ENCODE measurements at regions not wholly inside any gene's neighbourhood (a gene's known extent, or its start where the extent isn't known, plus 50 kb on each side); places are given as distances from the start of the nearest gene placed in this dataset.
"Not testable (repeated sequence)": the region's sequence is repeated elsewhere in the genome, so short reads cannot be mapped to it uniquely, and the experiment has no call there.

GRCh38 chr13:33340631-33341030 lies 55.1 kb upstream of the STARD13 start:
- DNase-seq: no peak

- peak; percentile 42 for DNase-seq
Measured at GRCh38 chr13:33341861-33342452, 56.4 kb upstream of the STARD13 start.

GRCh38 chr13:33345842-33346241 lies 60.3 kb upstream of the STARD13 start:
- DNase-seq: no peak

- no peak for DNase-seq
Measured at GRCh38 chr13:33347861-33348260, 62.3 kb upstream of the STARD13 start.

DNA sequence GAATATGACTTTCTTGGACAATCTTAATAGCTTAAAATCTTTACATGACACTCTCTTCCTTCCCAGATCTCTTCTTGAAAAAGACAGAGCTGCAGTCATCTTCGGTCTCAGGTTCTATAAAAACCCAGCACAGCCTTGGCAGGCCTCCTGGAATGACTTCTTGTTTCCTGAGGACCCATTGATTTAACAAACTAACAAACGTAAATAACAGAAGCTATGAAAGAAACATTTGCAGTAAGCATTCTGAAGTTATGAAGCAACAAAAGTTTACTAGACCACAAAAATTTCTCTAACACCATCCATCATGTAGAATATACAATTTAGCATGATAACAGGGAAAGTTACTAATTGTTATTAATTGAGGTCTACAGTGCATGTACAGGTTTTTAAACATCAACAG lies 62.8 kb upstream of the STARD13 start:
- DNase-seq: no peak

- no peak for DNase-seq
Measured at GRCh38 chr13:33349288-33349985, 63.9 kb upstream of the STARD13 start.

- no peak for DNase-seq
Measured at GRCh38 chr13:33349986-33350826, 64.7 kb upstream of the STARD13 start.

- no peak for DNase-seq
Measured at GRCh38 chr13:33351319-33351718, 65.8 kb upstream of the STARD13 start.

- no peak for DNase-seq
Measured at GRCh38 chr13:33352041-33352440, 66.5 kb upstream of the STARD13 start.

GRCh38 chr13:33352526-33352925 lies 67.0 kb upstream of the STARD13 start:
- no peak for DNase-seq

DNA sequence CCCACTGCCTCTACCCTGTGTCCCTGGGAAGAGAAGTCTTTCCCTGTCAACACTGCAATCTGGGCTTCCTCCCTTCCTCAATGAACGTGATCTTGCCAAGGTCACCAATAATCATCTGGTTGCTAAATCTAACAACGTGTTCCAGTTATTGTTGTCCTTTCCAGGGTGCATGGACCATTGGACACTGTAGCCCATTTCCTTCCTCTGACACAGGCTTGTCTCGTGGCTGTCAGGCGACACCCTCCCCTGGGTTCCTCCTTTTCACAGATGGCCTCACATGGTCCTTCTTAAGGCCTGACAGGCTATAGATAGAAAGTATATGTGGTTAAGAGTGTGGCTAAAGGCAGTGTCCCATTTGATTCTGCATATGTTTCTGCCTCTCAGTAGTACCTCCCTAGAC lies 67.7 kb upstream of the STARD13 start:
- no peak for DNase-seq

DNA sequence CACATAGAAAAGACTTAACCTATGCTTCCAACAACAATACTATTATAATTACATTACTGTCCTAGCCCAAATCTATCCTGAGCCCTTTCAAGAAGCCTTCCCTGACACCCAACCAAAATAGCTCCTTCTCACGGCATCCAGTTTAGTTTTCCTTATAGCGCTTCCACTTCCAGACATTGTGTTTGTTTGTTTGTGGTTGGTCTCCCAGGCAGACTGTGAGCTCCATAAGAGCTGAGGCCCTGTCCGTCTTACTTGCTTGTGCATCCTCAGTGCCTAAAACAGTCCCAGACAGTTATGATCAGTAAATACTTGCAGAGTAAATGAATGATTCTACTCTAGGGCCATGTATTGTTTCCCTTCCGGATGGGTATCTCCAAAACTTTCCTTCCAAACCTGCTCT lies 68.1 kb upstream of the STARD13 start:
- DNase-seq: no peak

DNA sequence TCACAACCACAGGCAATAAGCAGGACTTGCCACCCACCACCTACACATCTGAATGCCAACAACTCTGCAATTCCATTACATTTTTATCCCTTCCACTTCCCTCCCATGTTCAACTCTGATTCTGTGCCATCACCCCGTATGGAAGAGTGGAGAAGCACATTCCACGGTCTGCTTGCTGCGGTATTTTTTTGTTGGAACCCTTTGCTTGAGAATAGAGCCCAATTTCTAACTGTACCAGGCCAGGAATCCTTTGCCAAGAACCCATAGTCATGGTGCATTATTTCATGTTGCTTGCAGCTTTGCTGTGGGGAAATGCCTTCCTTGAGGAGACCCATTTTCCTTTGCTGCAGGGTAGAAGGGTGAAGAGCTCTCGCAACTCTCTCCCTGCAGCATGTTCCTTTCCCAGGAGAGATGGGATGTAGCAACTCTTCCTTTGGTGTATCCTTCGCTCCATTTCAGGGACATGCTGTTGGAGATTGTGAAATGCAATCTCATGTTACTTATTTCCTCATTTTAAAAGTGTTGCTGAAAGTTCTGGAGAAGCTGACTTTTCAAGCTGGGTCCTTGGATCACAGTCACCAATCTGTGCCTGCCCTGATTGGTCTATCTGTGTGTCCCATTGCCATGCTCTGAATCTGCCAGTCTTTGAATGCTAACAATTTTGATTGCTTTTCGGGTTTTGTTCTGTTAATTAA lies 69.8 kb upstream of the STARD13 start:
- no peak for DNase-seq

DNA sequence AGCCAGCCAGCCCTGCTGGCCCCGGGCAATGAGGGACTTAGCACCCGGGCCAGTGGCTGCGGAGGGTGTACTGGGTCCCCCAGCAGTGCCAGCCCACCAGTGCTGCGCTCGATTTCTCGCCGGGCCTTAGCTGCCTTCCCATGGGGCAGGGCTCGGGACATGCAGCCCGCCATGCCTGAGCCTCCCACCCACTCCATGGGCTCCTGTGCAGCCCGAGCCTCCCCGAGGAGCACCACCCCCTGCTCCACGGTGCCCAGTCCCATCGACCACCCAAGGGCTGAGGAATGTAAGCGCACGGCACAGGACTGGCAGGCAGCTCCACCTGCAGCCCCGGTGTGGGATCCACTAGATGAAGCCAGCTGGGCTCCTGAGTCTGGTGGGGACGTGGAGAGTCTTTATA lies 72.5 kb upstream of the STARD13 start:
- not testable (repeated sequence) for DNase-seq

- no peak for DNase-seq
Measured at GRCh38 chr13:33362986-33363727, 77.6 kb upstream of the STARD13 start.

- no peak for DNase-seq
Measured at GRCh38 chr13:33364192-33364591, 78.6 kb upstream of the STARD13 start.

- DNase-seq: no peak
Measured at GRCh38 chr13:33366469-33367062, 81.0 kb upstream of the STARD13 start.

- DNase-seq: no peak
Measured at GRCh38 chr13:33367171-33367895, 81.8 kb upstream of the STARD13 start.

DNA sequence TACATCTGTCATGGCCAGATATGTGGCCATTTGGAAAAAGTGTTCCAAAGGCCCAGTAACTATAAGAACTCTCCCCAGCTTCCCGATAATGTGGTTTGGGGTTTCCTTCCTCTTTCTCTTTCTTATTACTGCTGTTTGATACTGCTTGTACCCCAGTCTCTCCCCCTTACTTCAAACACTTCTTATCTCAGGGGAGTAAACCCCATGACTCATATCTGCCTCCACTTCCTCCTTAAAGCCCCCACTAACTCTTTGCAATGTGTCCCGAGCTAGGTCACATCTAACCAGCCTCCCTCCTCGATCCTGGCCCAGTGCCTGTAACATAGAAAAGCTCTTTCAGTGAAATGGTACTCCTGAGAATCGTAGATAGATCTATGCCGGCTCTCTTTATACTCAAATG lies 82.4 kb upstream of the STARD13 start:
- no peak for DNase-seq

GRCh38 chr13:33369073-33369472 lies 83.5 kb upstream of the STARD13 start:
- DNase-seq: no peak

DNA sequence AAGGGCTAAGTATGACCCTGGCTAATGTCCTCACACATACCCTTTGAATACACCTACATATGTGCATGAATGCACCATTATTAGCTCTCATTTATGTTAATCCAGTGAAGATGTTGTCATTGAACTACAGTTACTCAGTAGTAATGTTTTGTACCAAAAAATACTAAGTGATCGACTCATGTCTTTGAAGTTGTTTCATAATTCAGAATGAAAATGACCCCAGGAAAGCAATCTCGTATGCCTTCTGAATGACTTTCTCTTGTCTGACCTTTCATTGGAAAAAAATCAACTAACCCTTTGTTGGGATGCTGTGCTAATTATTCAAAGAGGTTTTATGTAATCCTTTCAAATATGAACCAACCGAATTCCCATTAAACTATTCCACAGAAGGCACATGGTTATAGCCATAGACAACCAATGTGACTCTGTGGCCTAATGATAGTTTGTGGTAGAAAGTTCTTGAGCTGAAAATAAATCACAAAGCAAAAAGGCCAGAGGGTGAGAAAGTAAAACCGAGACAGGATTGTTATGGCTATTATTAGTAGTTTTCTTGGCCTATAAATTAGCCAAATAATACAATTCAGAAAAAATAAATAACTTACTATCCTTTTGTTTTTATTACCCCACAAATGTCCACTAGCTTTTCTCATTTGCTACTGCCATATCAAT lies 86.8 kb upstream of the STARD13 start:
- no peak for DNase-seq

All from DMS153 (cell line).